GM12873 (cell line): ENCODE measurements at regions not wholly inside any gene's neighbourhood (a gene's known extent, or its start where the extent isn't known, plus 50 kb on each side); places are given as distances from the start of the nearest gene placed in this dataset.

Source experiments
- TF ChIP-seq, protein P1 (sequence below): IDR thresholded peaks from 2 replicates; pipeline ENCODE4 v1.5.1; 2012; ENCODE audit warnings: low read depth, mild to moderate bottlenecking, moderate library complexity, low read length, control low read depth; ENCODE audit not compliant: insufficient read depth; ENCODE audit errors: missing control alignments

- TF ChIP-seq, protein P1, sequence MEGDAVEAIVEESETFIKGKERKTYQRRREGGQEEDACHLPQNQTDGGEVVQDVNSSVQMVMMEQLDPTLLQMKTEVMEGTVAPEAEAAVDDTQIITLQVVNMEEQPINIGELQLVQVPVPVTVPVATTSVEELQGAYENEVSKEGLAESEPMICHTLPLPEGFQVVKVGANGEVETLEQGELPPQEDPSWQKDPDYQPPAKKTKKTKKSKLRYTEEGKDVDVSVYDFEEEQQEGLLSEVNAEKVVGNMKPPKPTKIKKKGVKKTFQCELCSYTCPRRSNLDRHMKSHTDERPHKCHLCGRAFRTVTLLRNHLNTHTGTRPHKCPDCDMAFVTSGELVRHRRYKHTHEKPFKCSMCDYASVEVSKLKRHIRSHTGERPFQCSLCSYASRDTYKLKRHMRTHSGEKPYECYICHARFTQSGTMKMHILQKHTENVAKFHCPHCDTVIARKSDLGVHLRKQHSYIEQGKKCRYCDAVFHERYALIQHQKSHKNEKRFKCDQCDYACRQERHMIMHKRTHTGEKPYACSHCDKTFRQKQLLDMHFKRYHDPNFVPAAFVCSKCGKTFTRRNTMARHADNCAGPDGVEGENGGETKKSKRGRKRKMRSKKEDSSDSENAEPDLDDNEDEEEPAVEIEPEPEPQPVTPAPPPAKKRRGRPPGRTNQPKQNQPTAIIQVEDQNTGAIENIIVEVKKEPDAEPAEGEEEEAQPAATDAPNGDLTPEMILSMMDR, result no peak
Measured at GRCh38 chr12:87815771-87816585, 213.2 kb downstream of the C12orf50 start.

DNA sequence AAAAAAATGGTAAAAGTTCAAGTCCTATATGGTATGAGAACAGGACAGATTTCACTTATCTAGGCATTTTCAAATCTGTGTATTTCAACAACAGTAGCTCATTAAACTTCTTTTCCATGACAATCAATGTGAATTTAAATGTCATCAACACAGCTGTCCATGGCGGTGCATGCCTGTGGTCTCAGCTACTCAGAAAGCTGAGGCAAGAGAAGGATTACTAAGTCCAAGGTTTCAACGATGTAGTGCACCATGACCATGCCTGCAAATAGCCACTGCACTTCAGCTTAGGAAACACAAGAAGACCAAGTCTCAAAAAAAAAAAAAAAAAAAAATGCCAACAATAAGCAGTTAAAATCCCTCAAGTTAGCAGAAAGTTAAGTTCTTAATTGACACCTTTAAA lies 214.6 kb downstream of the C12orf50 start:
- TF ChIP-seq, protein P1, result no peak

DNA sequence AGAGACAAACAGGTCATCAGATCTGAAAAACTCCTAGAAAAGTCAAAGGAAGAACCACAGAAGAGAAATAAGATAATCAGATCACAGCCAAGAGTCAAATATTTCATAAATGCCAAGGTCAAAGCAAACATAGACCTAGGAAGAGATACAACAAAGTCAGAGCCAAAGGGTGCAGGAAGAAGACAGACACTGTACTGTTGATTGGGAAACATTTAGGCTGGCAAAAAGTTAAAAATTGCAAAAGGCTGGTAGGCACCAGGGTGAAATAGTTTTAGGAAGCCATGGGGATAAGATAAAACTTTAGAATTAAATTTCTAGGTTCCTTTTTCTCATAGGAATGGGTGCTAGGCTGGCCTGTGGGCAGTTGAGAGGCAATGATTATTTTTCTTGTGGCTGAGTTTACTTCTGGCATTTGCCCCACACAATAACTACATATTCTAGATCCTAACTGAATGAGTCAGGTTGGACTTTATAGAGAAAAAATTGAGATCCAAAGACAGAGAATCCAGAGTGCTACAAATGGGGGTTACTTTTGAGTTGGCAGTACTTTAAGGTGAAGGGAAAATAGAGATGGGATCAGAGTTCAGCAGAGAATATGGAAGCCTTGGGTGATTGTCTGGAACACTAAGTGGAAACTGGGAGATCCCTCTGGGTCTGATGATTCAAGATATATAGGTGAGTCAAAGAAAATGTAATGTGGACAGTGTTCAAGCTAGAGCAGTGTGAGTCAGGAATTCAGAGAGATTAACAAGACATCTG lies 215.5 kb downstream of the C12orf50 start:
- TF ChIP-seq, protein P1, result no peak

GRCh38 chr12:87812681-87813080 lies 216.5 kb downstream of the C12orf50 start:
- TF ChIP-seq, protein P1, result no peak

- TF ChIP-seq, protein P1, result no peak
Measured at GRCh38 chr12:87812030-87812429, 217.2 kb downstream of the C12orf50 start.

GRCh38 chr12:87809916-87810315 lies 219.3 kb downstream of the C12orf50 start:
- TF ChIP-seq, protein P1, result no peak

DNA sequence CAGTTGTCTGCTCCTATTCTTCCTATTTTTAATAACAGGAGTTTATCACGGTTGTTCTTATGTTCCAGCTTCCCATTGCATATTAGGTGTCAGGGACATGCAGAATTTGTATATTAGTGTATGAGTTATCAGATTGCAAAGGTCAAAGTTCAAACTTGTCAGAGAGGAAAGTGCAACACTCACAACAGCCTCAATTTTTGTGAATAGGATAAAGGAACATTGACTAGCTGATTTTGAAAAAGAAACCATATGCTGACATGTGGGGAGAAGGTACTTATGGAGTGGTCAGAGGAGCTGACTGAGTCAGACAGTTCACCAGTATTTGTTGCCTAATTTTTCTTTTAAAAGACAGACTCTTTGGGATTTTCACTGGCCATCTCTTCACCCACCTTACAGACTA lies 222.1 kb downstream of the C12orf50 start:
- TF ChIP-seq, protein P1, result no peak
